ENCODE measurements at regions not wholly inside any gene's neighbourhood (a gene's known extent, or its start where the extent isn't known, plus 50 kb on each side); places are given as distances from the start of the nearest gene placed in this dataset.

DNA sequence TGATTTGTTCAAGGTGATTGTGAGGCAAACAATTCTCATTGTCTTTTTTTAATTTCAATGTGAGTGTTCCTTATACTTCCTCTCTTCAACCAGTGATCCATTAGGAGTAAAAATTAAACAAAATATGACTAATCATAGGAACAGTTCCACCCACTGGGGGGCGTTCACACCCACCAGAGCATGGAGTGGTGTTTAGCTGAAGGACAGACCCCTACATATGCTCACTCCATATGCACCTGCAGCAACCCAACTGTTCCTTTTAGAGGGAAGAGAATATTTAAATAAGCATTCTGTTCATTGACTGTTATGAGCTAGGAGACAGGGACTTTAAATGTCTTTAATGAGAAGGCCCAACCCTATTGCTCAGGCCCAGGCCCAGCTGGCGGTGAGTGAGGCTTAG lies 78.7 kb upstream of the DRD2 start:
- TF ChIP-seq RAD21 (IDR thresholded peaks at IDR 0.05 in 1 of 2, conservative IDR thresholded peaks at IDR 0.05 in 1 of 2; ENCODE audit: low read depth in 2 of 2, low read length in 2 of 2): peak; percentile 50 to 61; a peak in 3 of 4 replicates
- TF ChIP-seq, protein P1, sequence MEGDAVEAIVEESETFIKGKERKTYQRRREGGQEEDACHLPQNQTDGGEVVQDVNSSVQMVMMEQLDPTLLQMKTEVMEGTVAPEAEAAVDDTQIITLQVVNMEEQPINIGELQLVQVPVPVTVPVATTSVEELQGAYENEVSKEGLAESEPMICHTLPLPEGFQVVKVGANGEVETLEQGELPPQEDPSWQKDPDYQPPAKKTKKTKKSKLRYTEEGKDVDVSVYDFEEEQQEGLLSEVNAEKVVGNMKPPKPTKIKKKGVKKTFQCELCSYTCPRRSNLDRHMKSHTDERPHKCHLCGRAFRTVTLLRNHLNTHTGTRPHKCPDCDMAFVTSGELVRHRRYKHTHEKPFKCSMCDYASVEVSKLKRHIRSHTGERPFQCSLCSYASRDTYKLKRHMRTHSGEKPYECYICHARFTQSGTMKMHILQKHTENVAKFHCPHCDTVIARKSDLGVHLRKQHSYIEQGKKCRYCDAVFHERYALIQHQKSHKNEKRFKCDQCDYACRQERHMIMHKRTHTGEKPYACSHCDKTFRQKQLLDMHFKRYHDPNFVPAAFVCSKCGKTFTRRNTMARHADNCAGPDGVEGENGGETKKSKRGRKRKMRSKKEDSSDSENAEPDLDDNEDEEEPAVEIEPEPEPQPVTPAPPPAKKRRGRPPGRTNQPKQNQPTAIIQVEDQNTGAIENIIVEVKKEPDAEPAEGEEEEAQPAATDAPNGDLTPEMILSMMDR (IDR thresholded peaks at IDR 0.05; ENCODE audit: control extremely low read depth in 1 of 3, insufficient read depth in 1 of 3, low read depth in 1 of 3, low read length in 3 of 3): peak; percentile 26 to 28 (median 27); a peak in 3 of 4 replicates
- TF ChIP-seq SP4 (IDR thresholded peaks at IDR 0.05; ENCODE audit: low read length): no peak
- Histone ChIP-seq H4K91ac (replicated peaks; ENCODE audit: insufficient read length, low read length) (no peak overlapping the region), H3K4me3 (ENCODE audit: extremely low read depth in 1 of 4, insufficient read depth in 2 of 4, low read depth in 3 of 4, low read length in 4 of 4) (no peak overlapping the region), H4K5ac (ENCODE audit: insufficient read length, low read depth, low read length) (no peak overlapping the region), H3K56ac (replicated peaks; ENCODE audit: insufficient read length, low read depth, low read length) (no peak overlapping the region), H2BK20ac (ENCODE audit: low read length) (no peak overlapping the region), H2AK5ac (ENCODE audit: low read depth, low read length) (no peak overlapping the region), H2BK5ac (ENCODE audit: low read depth, low read length) (no peak overlapping the region), H3K79me2 (ENCODE audit: control insufficient read depth in 1 of 2, insufficient read depth in 2 of 2, low read length in 2 of 2) (no peaks in the 10 kb centered on the region), H3K79me1 (ENCODE audit: low read depth, low read length) (no peaks in the 10 kb centered on the region), H3K23me2 (ENCODE audit: low read depth, low read length) (no peaks in the 10 kb centered on the region), H3K27me3 (replicated peaks in 1 of 4; ENCODE audit: control insufficient read depth in 3 of 4, extremely low read depth in 1 of 4, insufficient read depth in 3 of 4, low read length in 3 of 4) (no peaks in the 10 kb centered on the region), H3K23ac (ENCODE audit: insufficient read length) (no peak overlapping the region), H4K20me1 (replicated peaks in 1 of 2; ENCODE audit: control insufficient read depth in 1 of 2, insufficient read depth in 2 of 2, low read length in 2 of 2) (no peaks in the 10 kb centered on the region), H2AFZ (ENCODE audit: low read length) (no peak overlapping the region), H3K14ac (ENCODE audit: insufficient read length) (no peak overlapping the region), H3K27ac (ENCODE audit: low read depth, low read length) (no peak overlapping the region), H3K4ac (replicated peaks; ENCODE audit: insufficient read length, low read depth, low read length) (no peak overlapping the region), H3K18ac (ENCODE audit: extremely low read depth, low read length) (no peak overlapping the region), H2BK120ac (replicated peaks; ENCODE audit: low read depth, low read length) (no peak overlapping the region), H2BK15ac (ENCODE audit: low read length) (no peak overlapping the region), H3K9ac (replicated peaks in 1 of 4; ENCODE audit: extremely low read depth in 1 of 4, low read depth in 3 of 4, low read length in 3 of 4) (no peak overlapping the region), H2BK12ac (ENCODE audit: low read depth, low read length) (no peak overlapping the region), H3K4me2 (ENCODE audit: insufficient read depth in 1 of 2, low read depth in 2 of 2, low read length in 2 of 2) (no peak overlapping the region), H4K8ac (ENCODE audit: extremely low read depth, insufficient read depth, low read length) (no peak overlapping the region), H3K9me3 (ENCODE audit: insufficient read depth in 2 of 2, low read depth in 1 of 2, low read length in 1 of 2) (no peaks in the 10 kb centered on the region), H3K4me1 (replicated peaks in 1 of 4; ENCODE audit: control insufficient read depth in 3 of 4, insufficient read depth in 4 of 4, low read length in 3 of 4) (peaks cover 0 to 7% (median 5%) of the 10 kb centered on the region in 4 experiments; a peak in 3 of 7 replicates), H3K36me3 (ENCODE audit: control insufficient read depth in 2 of 4, insufficient read depth in 4 of 4, low read length in 3 of 4) (no peaks in the 10 kb centered on the region)
- POLR2A ChIA-PET (ENCODE audit: partially characterized antibody): interaction anchor here (1.6 kb wide), 1 partner anchor 13 kb away, joined by 4 read pairs; no protein-coding TSS in a partner anchor
- DNase-seq (ENCODE audit: low read depth in 1 of 2, low spot score in 2 of 2) (no peak), FAIRE-seq (no peak)
- WGBS, 2 experiments (ENCODE audit: extremely low coverage in 1 of 2, insufficient coverage in 1 of 2, insufficient read length in 1 of 2, insufficient replicate concordance in 2 of 2, low coverage in 1 of 2, low lambda C conversion rate in 2 of 2, missing lambda C conversion rate in 1 of 2): 53% methylated on average over 2 of the region's 2 CpGs; no CpG with 5 or more reads in 1 of the 2 experiments
- CTCF ChIA-PET (ENCODE audit: partially characterized antibody): interaction anchor here (0.6 to 8.8 kb wide), 27 partner anchors 9 to 247 kb away, joined by 3 to 70 read pairs (median 4); partner anchors contain the start of gene TMPRSS5

Measured in H1 (cell line).